Peyer's patch (tissue), 4 donors: ENCODE measurements at regions not wholly inside any gene's neighbourhood (a gene's known extent, or its start where the extent isn't known, plus 50 kb on each side); places are given as distances from the start of the nearest gene placed in this dataset.

Experiments
- CTCF ChIP-seq, 6 experiments: fragments of 450-650 bp in 4 of 6; fragments of 200-600 bp in 2 of 6; sonication (generic) in 1 of 6; IDR thresholded peaks; one replicate each; pipeline ENCODE4 v1.5.1; 2017 to 2019; ENCODE audit warnings: antibody characterized with exemption in 6 of 6, mild to moderate bottlenecking in 3 of 6, moderate library complexity in 1 of 6
- POLR2A ChIP-seq, 2 donors: fragments of 450-650 bp; IDR thresholded peaks; one replicate each; pipeline ENCODE4 v1.5.1; 2017; ENCODE audit warnings: antibody characterized with exemption in 2 of 2, mild to moderate bottlenecking in 2 of 2, moderate library complexity in 2 of 2

GRCh38 chr14:97960436-97960835, 1163.3 kb downstream of the VRK1 start:
- TF ChIP-seq CTCF (IDR thresholded peaks at IDR 0.05) (no peak), POLR2A (IDR thresholded peaks at IDR 0.05) (no peak)
